ENCODE measurements at regions not wholly inside any gene's neighbourhood (a gene's known extent, or its start where the extent isn't known, plus 50 kb on each side); places are given as distances from the start of the nearest gene placed in this dataset.

DNA sequence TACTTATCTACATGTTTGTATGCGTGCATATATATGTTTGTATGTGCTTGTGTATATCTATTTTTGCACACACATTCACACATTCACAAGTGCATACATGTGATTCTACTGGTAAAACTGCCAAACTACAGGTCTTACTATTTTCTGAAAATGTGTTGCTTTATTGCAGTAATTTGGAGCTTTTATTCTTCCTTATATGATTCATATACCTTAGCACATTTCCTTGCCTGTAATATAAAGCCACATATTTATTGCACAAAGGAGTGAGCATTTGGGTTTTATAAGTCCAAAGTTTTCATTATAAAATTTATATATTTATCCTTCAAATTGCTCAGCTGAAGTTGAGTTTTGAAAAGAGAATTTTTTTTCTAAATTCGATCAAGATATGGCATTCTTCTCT lies 1120.4 kb upstream of the PCDH9 start:
- no peaks in the 10 kb centered on the region for H3K27me3 ChIP-seq
- H3K36me3 ChIP-seq, result no peaks in the 10 kb centered on the region
- TF ChIP-seq, protein P1, sequence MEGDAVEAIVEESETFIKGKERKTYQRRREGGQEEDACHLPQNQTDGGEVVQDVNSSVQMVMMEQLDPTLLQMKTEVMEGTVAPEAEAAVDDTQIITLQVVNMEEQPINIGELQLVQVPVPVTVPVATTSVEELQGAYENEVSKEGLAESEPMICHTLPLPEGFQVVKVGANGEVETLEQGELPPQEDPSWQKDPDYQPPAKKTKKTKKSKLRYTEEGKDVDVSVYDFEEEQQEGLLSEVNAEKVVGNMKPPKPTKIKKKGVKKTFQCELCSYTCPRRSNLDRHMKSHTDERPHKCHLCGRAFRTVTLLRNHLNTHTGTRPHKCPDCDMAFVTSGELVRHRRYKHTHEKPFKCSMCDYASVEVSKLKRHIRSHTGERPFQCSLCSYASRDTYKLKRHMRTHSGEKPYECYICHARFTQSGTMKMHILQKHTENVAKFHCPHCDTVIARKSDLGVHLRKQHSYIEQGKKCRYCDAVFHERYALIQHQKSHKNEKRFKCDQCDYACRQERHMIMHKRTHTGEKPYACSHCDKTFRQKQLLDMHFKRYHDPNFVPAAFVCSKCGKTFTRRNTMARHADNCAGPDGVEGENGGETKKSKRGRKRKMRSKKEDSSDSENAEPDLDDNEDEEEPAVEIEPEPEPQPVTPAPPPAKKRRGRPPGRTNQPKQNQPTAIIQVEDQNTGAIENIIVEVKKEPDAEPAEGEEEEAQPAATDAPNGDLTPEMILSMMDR (IDR thresholded peaks at IDR 0.05), result no peak
- TF ChIP-seq POLR2A (IDR thresholded peaks at IDR 0.05) (no peak), POLR2AphosphoS5 (IDR thresholded peaks at IDR 0.05) (no peak), EP300 (IDR thresholded peaks at IDR 0.05) (no peak)
- no peak overlapping the region for H3K4me3 ChIP-seq
- DNase-seq, result no peak
- 34 to 77% methylated on average over 2 of the region's 2 CpGs for WGBS, 2 donors
- H3K4me1 ChIP-seq, result no peaks in the 10 kb centered on the region
- H3K27ac ChIP-seq, result no peak overlapping the region
- intact Hi-C loops (cut with DNase I), result no loop called here
- H3K9me3 ChIP-seq, result peaks cover 0 to 5% (median 0%) of the 10 kb centered on the region in 4 donors

DNA sequence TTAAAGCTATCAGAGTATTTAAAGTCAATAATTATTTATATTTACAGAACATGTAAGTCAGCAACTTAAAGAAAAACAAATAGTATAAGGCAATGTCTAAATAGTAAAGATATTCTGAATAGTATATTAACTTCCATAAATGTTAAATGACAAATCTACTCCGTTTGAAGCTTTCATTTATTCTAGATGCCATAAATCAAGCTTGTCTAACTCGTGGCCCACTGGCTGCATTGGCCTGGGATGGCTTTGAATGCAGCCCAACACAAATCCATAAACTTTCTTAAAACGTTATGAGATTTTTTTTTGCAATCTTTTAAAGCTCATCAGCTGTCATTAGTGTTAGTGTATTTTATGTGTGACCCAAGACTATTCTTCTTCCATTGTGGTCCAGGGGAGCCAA lies 1117.1 kb upstream of the PCDH9 start:
- 9 to 37% methylated on average over 3 of the region's 3 CpGs for WGBS, 2 donors
- intact Hi-C loops (cut with DNase I), result no loop called here

GRCh38 chr13:68345963-68346531 lies 1115.9 kb upstream of the PCDH9 start:
- Histone ChIP-seq H3K36me3 (no peaks in the 10 kb centered on the region), H3K27me3 (no peaks in the 10 kb centered on the region), H3K4me1 (no peaks in the 10 kb centered on the region), H3K27ac (no peak overlapping the region), H3K9me3 (peaks cover 0 to 3% (median 0%) of the 10 kb centered on the region in 4 donors), H3K4me3 (no peak overlapping the region)
- intact Hi-C loops (cut with DNase I), result no loop called here
- TF ChIP-seq POLR2A (IDR thresholded peaks at IDR 0.05), result no peak
- TF ChIP-seq POLR2AphosphoS5 (IDR thresholded peaks at IDR 0.05), result no peak
- TF ChIP-seq, protein P1 (IDR thresholded peaks at IDR 0.05), result no peak
- TF ChIP-seq EP300 (IDR thresholded peaks at IDR 0.05), result no peak
- WGBS, 2 donors, result 16 to 62% methylated on average over 1 of the region's 1 CpG
- DNase-seq, result no peak

More for the DNA sequence above, 1117.1 kb upstream of the PCDH9 start:
- DNase-seq, result no peak
- H3K4me3 ChIP-seq, result no peak overlapping the region
- H3K36me3 ChIP-seq, result no peaks in the 10 kb centered on the region
- H3K27me3 ChIP-seq, result no peaks in the 10 kb centered on the region
- H3K9me3 ChIP-seq, result peaks cover 0 to 3% (median 0%) of the 10 kb centered on the region in 4 donors
- H3K4me1 ChIP-seq, result no peaks in the 10 kb centered on the region
- TF ChIP-seq, protein P1 (IDR thresholded peaks at IDR 0.05), result no peak
- TF ChIP-seq POLR2A (IDR thresholded peaks at IDR 0.05) (no peak), POLR2AphosphoS5 (IDR thresholded peaks at IDR 0.05) (no peak), EP300 (IDR thresholded peaks at IDR 0.05) (no peak)
- H3K27ac ChIP-seq, result no peak overlapping the region

- no peaks in the 10 kb centered on the region for H3K4me1 ChIP-seq
- 82 to 90% methylated on average over 2 of the region's 2 CpGs for WGBS, 2 donors
- intact Hi-C loops (cut with DNase I), result no loop called here
- no peak for DNase-seq
- no peak overlapping the region for H3K27ac ChIP-seq
- H3K9me3 ChIP-seq, result no peaks in the 10 kb centered on the region
- no peaks in the 10 kb centered on the region for H3K36me3 ChIP-seq
- TF ChIP-seq POLR2A (IDR thresholded peaks at IDR 0.05), result no peak
- TF ChIP-seq, protein P1 (IDR thresholded peaks at IDR 0.05), result no peak
- H3K4me3 ChIP-seq, result no peak overlapping the region
- no peaks in the 10 kb centered on the region for H3K27me3 ChIP-seq
These were observed 1093.0 kb upstream of the PCDH9 start for GRCh38 chr13:68323124-68323523.

GRCh38 chr13:68319384-68319783 lies 1089.2 kb upstream of the PCDH9 start:
- TF ChIP-seq EP300 (IDR thresholded peaks at IDR 0.05) (no peak), POLR2A (IDR thresholded peaks at IDR 0.05) (no peak), POLR2AphosphoS5 (IDR thresholded peaks at IDR 0.05) (no peak)
- TF ChIP-seq, protein P1 (IDR thresholded peaks at IDR 0.05), result no peak
- Histone ChIP-seq H3K27ac (no peak overlapping the region), H3K27me3 (no peaks in the 10 kb centered on the region), H3K4me1 (no peaks in the 10 kb centered on the region), H3K9me3 (no peaks in the 10 kb centered on the region), H3K4me3 (no peak overlapping the region), H3K36me3 (no peaks in the 10 kb centered on the region)
- DNase-seq, result no peak
- WGBS, 2 donors, result 84 to 87% methylated on average over 2 of the region's 2 CpGs
- intact Hi-C loops (cut with DNase I), result no loop called here

All from sigmoid colon (tissue), 6 donors.